ENCODE measurements at regions not wholly inside any gene's neighbourhood (a gene's known extent, or its start where the extent isn't known, plus 50 kb on each side); places are given as distances from the start of the nearest gene placed in this dataset.

DNA sequence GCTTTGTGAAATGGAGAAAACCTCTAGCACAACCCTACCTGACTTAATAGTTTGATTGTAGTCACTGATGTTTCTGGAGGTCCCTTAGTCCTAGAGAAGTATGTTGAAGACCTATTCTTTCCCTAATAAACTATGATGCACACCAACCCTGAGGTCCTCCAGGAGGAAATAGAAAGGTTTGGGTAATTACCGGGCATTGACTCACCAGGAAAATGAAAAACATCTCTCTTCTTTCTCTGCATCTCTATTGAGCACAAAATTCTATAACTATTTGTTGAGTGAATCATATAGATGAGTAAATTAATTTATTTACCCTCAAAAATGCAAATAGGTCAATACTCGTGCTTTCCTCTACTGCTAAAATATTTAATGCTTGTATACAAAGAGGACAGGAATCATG, 582.4 kb upstream of the FAM241A start:
- no peak for DNase-seq

DNA sequence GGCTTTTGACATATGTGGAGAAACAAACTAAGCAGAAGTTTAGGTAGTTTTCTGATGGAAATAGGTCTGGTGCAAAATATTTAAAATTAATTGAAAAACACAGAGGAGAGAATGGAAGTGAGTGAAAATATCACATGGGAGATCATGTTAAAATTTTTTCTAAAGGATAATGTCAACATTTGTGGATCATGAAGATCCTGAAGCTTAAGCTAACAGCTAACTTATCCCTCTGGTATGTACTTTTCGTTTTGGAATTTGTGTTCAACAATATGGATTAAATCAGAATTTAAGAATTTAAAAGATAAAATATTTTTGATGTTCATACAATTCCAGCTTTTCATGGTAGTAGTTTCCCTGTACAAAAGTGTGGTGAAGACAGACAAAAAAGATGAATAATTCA, 572.8 kb upstream of the FAM241A start:
- no peak for DNase-seq

DNA sequence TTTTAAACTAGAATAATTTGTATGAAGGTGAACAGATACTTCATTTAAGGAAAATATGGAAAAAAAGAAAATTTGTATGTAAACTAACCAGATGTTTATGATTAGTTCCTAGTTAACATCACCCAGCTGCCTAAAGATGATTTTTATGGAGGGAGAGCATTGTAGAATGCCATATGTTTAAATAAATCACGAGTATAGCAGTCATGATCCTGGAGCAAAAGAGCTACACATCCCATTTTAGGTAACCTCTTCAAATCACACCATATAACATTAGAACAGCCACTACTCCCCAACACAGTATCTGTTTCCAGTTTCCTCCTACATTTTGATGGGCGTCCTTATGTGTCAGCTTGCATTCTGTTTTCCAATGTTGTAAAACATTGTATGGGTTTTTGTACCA, 571.9 kb upstream of the FAM241A start:
- no peak for DNase-seq

DNA sequence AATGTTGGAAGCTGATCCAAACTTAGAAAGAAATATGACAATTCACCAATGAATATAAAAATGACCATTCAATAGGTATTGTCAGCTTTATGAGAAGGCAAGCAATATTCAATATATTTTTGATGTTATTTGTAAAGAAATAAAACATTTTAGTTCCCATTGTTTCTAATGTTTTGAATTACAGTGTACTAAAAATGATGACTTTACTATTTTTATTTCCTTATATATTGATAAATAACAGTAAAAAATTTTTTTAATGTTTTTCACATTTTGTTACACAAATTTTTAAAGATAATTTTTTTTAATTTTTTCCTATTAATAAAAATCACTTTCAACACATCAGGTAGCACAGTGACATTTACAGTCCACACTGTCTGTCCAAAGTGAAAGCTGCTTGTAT, 565.5 kb upstream of the FAM241A start:
- DNase-seq: no peak

DNA sequence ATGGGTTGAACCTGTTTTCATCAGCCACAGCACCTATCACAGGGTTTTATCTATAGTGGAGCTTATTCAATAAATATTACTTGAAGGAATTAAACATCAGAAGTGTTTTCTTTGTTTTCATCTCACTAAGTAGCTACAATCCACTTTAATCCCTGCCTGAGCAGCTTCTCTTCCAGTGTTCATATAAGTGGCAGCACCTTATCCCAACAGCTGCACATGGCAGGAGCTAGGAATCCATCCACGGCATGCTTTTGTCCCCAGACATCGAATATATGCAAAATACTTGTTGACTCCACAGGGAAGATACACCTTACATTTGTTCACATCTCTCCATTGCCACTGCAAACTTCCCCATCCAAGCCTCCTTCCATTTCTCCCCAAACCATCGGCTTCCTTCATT, 549.8 kb upstream of the FAM241A start:
- no peak for DNase-seq

DNA sequence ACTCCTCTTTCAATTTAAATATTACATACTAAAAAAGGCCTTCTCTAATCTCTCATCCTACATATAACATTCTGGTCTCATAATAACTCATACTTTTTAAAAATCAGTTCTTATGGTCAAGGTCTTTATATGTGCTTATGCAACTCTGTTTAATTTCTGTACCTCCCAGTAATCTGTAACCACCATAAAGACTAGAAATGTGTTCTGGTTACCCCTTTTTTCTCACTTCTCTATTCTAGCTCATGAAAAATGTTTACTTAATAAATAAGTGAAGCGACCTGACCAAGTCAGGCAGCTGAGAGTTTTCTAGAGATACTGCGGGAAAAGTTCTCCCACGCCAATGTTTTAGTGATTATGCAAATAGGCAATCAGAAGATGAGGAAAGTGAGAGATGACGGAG, 548.8 kb upstream of the FAM241A start:
- no peak for DNase-seq

DNA sequence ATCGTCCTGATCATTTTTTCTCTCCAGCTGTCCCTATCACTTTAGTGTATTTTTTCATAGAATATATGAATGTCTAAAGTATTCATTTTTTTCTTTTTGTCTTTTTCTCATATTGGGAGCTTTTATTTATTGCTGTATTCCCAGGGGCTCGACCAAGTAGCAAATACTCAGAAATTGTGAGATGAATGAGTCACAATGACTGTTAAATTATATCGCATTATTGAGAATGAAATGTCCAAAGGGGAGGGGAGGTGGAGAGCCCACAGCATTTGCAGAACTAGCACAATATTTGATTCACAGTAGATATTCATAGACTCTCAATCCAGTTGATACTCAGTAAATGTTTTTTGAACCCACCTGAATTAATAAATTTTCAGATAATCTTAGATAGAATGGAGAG, 543.6 kb upstream of the FAM241A start:
- DNase-seq: no peak

DNA sequence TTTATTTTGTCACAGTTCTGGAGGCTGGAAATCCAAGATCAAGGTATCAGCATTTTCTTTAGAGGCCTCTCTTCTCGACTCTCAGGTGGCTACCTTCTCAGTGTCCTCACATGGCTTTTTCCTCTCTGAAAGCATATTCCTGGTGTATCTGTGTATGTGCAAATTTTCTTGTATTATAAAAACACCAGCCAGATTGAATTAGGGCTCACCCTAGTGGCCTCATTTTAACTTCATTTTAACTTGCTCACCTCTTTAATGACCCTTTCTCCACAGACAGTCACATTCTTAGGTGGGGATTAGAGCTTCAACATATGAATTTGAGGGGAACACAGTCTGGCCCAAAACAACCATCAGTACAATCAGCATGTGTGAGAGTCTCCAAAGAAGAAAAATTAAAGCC, 542.4 kb upstream of the FAM241A start:
- DNase-seq: no peak

DNA sequence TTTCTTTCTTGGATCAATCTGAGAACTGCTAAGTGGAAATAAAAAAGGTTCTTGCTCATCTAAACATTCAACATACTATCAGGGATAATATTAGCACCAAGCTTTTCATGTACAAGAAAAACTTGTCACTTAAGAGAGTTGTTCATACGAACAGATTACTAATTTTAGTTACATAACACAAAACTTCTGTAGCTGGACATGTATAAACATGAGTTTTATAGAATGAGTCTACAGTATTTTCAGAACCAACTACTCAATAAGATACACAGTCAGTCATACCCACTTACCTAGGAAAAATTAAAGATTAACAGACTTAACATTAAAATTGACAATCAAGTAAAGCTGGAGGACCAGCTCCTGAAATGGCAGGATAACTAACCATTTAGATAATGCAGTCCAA, 540.1 kb upstream of the FAM241A start:
- DNase-seq: no peak

DNA sequence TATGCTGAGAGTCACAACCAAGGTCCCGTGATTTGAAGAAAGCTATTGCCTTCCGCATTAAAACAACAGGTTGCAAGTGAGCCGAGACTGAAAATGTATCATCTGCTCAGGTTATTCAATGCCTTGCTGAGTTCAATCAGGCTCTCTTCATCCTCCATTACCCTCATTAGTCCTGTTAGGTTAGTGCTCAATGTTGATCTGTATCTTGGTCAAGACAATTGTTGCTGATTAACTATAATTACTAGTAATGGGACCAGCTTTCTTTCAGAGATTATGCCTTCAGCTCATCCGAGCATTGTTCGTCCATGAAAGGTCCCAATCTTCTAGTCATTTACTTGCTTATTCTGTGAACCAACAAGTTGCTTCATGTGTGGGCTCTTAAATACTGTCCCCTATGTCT, 534.6 kb upstream of the FAM241A start:
- DNase-seq: no peak

DNA sequence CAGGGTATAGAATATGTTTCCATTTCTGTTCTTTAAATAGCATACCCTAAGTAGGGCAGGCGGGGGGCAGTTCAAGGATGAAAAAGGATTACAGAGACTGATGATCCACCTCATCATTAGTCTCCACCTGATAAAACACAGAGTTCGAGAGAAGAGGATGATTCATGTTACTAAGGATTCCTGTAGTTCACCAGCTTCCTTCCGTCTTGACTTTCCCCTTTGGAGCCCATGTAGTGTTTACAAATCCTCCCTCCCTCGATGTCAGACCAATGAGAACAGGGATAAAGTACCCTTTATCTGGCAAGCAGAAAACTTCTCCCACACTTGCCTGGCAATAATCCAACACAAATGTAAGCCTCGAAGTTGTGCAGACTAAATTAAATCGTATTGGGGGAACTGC, 526.3 kb upstream of the FAM241A start:
- no peak for DNase-seq

DNA sequence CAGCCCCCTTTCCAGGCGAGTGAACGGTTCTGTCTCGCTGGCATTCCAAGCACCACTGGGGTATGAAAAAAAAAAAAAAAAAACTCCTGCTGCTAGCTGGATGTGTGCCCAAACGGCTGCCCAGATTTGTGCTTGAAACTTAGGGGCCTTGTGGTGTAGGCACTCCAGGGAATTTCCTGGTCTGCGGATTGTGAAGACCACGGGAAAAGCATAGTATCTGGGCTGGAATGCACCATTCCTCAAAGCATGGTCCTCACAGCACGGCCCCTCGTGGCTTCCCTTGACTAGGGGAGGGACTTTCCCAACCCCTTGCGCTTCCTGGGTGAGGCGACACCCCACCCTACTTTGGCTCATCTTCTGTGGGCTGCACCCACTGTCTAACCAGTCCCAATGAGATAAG, 516.8 kb upstream of the FAM241A start:
- no peak for DNase-seq

DNA sequence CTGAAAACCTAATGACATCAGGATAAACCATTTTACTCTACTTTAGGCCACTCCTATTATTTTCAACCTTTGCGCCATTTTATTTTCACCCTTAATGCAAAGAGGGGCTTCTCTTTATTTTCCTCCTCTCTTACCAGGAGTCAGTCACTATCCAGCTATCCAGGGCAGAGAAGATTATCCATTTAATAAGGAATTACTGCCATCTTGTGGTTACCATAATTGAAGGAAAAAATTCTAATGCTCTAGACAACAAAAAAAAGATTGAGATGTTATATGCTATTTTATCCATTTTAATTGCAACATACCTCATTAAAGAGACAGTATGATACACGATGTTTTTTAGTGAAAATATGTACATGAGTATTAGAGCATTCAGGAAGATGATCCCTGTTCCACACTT, 514.5 kb upstream of the FAM241A start:
- no peak for DNase-seq

DNA sequence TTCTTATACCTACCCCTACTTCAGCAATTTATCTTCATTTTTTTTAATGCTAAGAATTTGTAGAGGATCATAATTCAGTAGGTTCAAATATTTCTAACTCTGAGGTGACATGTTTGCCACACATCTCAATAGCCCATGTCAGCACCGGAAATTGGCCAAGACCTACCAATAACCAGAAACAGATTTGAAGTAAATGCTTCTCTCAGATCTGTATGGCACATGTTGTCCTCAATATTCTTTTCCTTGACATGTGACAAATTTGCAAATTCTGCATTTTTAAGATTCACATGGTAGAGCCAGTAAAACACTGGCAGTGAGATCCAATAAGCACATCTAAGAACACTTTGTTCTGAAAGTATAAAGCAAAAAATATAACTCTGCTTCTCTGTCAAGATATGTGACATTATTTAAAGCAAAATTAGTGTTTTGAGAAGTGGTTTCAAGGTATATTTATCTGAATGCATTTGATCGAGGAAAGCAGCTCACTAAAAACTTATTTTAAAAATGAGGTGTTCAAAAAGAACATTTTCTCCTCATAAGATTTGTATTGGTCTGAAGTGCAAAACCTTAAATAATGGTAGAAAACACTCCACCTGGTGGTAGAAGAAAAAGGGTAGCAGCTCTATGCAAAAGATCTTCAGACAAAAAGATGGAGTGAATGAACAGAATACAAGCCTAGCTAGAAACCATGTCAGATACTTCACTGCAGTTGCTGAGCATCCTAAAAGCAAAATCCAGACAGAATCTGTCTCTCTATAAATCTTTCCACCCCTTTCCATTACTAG, 513.8 kb upstream of the FAM241A start:
- no peak for DNase-seq

DNA sequence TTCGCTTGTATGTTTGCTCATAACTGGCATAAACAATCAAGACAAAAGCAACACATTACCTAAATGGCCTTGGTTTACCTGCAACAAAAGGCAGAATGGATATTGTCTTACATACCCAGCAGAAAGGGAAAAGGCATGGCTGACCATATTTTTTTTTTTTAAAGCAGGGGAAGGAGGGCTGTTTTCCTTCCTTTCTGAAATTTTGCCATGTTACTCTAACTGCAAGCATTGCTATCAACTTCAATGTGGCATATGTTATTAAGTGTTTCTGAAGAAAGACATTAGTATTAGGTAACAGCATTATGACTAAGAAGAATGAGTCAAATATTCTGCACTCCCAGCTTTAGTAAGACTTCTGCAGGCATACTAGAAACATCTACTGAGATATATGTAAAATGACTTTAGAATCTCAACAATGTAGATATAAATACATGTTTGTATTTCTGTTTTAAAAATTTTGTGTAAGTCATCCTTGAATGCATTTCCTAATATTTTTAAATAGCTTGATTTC, 512.6 kb upstream of the FAM241A start:
- no peak for DNase-seq

DNA sequence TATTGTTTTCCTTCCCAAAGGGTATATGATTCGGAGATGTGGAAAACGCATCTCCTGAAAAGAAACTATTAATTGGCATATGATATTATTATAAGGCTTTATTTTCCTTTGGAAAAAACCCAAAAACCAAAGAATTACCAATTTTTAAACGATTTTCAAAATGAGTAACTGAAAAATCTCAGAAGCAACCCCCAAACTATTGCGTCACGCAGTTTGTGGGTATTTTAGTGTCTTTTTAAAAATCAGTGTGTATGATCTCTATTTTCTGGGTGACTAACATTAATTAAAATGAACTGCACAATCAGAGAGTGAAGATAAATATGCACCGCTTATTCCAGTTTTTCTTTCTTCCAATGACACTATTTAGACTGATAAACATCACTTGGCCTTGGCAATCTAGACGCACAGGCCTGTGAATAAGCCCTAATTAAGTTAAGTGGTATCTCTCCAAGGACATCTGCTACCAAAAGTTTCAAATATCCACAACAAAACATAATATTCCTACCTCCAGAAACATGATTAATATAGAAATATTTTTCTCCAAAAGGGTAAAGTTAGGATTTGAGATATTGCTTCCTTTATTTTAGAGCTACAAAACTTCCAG, 511.5 kb upstream of the FAM241A start:
- no peak for DNase-seq

DNA sequence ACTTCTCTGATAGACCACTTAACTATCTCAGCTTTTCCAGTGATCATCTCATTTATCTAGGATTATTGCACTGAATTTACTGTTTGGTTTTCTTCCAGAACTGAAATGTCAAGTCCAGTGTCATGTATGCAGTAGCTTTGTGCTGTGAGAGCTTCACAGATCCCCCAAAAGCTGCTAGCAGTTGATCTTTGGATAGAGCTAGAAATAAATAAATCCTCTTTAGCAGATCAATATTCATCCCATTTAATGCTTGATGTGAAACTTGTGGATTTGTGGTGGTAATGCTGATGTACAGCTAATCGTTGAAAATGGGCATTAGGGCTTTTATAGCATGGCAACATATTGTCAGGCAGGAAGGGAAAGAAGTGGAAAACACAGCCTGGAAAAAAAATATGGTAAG, 509.6 kb upstream of the FAM241A start:
- no peak for DNase-seq

DNA sequence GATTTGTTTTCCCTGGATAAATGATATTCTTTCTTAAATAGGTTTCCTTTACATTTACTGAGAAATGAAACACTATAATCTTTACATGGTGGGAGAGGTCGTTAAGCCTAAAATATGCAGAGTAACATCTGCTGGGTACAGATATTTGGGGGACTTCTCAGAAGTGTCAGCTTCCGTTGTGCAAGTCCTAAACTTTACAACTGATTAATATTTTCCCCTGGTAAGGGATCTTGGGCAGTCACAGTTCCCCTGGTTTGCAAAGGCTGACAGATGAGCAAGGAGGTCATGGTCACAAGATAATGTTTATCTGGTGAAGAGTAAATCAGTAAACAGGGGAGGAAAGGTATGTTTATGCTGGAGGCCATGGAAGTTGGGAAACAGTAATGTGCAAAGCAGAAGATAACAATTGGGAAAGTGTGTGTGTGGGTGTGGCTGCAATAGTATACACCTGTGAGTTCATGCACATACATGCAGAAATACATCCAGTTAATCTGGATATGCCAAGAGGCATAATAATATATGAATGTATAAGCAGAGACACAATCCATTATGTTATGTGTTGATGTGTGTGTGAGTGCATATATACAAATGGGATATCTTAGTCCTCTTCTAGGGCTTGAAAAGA, 508.2 kb upstream of the FAM241A start:
- no peak for DNase-seq

DNA sequence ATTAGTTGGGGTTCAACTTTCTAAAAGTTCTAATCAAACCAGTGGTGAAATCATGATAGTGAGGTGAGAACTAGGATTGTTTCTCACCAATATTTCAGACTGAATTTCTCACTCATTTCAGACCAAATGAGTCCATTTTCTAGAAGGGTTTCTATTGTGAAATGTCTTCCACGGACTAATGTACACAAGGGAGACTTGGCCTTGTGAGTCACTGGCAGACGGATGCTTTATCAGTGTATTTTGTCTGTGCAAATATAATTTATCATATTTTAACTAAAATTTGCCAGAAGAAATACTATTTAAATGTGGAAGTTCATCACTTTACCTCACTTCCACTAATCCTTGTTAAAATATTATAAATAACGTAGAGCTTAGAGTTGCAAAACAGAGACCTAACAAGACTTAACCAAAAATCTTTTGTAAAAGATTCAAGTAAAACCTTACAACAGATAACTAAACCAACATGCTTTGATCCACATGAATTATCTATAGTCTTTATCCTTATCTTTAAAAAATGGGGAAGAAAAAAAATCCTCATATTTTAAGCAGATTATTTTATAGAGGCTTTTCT, 506.0 kb upstream of the FAM241A start:
- DNase-seq: no peak

DNA sequence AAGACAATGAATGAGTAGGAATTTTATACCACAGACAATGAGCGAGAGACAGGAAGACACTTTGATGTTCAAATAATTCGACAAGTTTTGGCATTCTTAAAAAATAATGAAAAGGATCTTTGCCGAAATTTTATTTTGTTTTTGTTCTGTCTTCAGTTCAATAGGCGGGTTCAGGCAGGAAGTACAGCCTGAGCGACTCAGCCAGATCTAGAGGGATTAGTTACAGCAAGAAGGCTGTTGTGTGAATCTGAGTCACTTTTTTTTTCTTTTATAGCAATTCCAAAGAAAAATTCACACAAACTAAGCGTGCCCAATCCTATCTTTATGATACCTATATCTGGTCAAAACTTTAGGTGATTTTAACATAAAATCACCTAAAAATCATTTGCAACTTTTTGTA, 505.4 kb upstream of the FAM241A start:
- DNase-seq: no peak

DNA sequence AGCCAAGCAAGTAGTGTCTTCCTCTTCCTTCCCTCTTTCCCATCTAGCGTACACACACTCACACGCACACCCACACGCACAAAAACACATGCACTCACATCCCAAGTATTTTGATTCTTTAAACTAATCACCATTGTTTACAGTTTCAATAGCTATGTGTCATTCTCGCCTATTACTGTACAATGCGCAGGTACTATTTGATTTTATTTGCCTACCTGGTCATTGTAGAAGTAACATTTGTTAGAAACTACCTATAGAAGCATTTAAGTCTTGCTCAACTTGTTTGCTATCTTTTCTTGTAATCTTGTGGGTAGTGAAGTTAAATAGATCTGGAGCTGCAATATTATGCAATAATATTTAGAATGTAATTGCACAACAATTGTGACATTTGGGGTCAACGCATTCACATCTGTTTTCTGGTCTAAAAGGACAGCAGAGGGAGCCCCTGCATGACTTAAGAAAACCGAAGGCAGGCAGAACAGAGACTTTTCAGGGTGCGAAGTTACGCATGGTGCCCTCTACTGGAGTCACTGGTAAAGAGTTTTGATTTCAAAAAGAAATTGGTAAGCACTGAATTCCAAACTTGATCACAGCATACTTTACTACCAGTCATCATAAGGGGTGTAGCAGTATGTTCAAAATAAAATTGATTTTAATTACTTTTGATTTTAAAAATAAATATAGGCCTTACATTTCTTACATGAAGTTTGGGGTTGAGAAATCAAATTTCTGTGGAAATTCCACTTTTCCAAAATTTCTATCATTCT, 503.3 kb upstream of the FAM241A start:
- peak in 48 of 58 donors; percentile 0 to 72 (median 22) for DNase-seq

DNA sequence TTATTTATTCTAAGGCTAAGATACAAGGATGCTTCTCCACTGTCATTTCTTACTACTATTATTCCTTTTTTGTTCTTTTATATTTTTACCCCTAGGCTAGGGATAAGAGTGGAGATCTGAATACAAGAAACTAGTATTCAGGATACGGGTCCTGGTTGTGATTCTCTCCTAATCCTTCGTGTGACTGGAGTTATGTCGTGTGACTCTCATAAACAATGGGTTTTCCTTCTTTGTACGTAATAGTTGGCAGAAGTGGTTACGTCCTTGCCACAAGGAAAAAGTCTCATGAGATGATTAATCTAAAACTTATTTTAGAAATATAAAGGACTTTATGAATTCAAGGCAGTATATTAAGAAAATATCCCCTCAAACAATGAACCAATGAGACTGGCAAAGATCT, 497.2 kb upstream of the FAM241A start:
- DNase-seq: no peak
